Natural killer cell (primary cell): ENCODE measurements at regions not wholly inside any gene's neighbourhood (a gene's known extent, or its start where the extent isn't known, plus 50 kb on each side); places are given as distances from the start of the nearest gene placed in this dataset.

Experiments used
- ATAC-seq, 3 donors: fragments of 150-1000 bp in 2 of 3; fragments of 200-7000 bp in 1 of 3; cut with Tn5 transposase; 1 replicate in 1 of 3; 2 replicates in 2 of 3; pipeline ENCODE4 v1.10.0; 2021; ENCODE audit warnings: mild to moderate bottlenecking in 2 of 3, moderate library complexity in 2 of 3
- DNase-seq, 2 donors: peaks; one replicate each; pipeline versions ENCODE4 v3.0.0 to v3.0.0-alpha.2; 2013 to 2021; ENCODE audit warnings: mixed read lengths in 1 of 2
- H3K27ac ChIP-seq: one replicate; pipeline ENCODE4 v1.5.1; 2013; ENCODE audit warnings: mild to moderate bottlenecking, low read length
- H3K27me3 ChIP-seq: one replicate; pipeline ENCODE4 v1.6.1; 2013; ENCODE audit warnings: low read length; ENCODE audit not compliant: control insufficient read depth, insufficient read depth
- H3K36me3 ChIP-seq: one replicate; pipeline ENCODE4 v1.6.1; 2013; ENCODE audit warnings: low read length; ENCODE audit not compliant: control insufficient read depth, insufficient read depth
- H3K4me1 ChIP-seq: one replicate; pipeline ENCODE4 v1.6.1; 2013; ENCODE audit warnings: low read length; ENCODE audit not compliant: control insufficient read depth, insufficient read depth
- H3K4me3 ChIP-seq: one replicate; pipeline ENCODE4 v1.5.1; 2013; ENCODE audit warnings: low read length
- H3K9me3 ChIP-seq: one replicate; pipeline ENCODE4 v1.6.1; 2013; ENCODE audit warnings: low read length; ENCODE audit not compliant: control insufficient read depth, insufficient read depth
- H3K27ac Mint-ChIP-seq, 2 donors: one replicate each; pipeline ENCODE4 v1.8.0; 2022; ENCODE audit warnings: mild to moderate bottlenecking in 2 of 2, mixed read lengths in 2 of 2, moderate library complexity in 1 of 2
- H3K27me3 Mint-ChIP-seq, 2 donors: one replicate each; pipeline ENCODE4 v1.8.0; 2022; ENCODE audit warnings: low read depth in 2 of 2, mixed read lengths in 2 of 2
- H3K36me3 Mint-ChIP-seq: one replicate; pipeline ENCODE4 v1.8.0; 2022; ENCODE audit warnings: mixed read lengths
- H3K4me1 Mint-ChIP-seq, 2 donors: one replicate each; pipeline ENCODE4 v1.8.0; 2022; ENCODE audit warnings: mixed read lengths in 2 of 2
- H3K4me3 Mint-ChIP-seq: one replicate; pipeline ENCODE4 v1.8.0; 2022; ENCODE audit warnings: mild to moderate bottlenecking, moderate library complexity, mixed read lengths
- H3K9me3 Mint-ChIP-seq, 2 donors: one replicate each; pipeline ENCODE4 v1.8.0; 2022; ENCODE audit warnings: mixed read lengths in 2 of 2
- CTCF ChIP-seq: fragments of 200-600 bp; IDR thresholded peaks from one replicate; pipeline ENCODE4 v1.8.0; 2022; ENCODE audit warnings: antibody characterized with exemption
- WGBS: methylation state at CpG from one replicate; pipeline ENCODE4 v1.1.7; 2013; ENCODE audit warnings: missing lambda C conversion rate; ENCODE audit not compliant: insufficient coverage; 5-methylcytosine and 5-hydroxymethylcytosine counted together
- intact Hi-C: fragments of 100-400 bp; cut with micrococcal nuclease; formaldehyde crosslinking; loops from one replicate; pipeline ENCODE4 v1.14.2; 2022

DNA sequence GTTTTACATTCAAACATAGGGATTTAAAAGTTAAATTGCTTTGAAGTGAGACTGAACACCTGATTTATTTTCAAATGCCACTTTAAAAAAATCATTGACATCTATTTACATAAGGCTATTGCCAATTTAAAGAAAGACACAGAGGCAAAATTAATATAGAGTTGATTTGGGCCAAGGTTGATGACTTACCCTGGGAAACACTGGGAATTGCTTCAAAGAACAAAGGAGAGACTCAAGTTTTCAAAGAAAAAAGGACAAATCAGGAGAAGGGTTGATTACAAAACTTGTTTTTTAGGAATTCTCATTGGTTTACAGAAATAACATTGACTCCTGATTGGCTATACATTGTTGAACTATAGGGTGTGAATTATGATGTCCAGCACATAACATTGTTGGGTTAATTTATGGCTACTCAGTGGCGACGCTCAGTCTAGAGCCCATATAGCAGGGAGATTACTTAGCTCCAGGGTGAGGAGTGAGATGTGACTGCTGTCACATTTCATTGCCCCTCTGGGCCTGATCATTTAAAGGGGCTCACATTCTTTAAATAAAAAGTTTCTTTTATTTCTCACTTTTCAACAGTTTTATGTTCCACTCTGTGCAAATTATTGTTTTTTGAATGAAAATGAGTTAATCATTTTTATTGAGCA is 184.6 kb downstream of the SPATA18 start:
- no peaks in the 10 kb centered on the region for H3K36me3 ChIP-seq
- 93% methylated on average over 2 of the region's 2 CpGs for whole genome bisulfite sequencing
- DNase-seq (no peak), ATAC-seq (no peak)
- no peaks in the 10 kb centered on the region for H3K4me1 Mint-ChIP-seq
- H3K27me3 ChIP-seq = no peaks in the 10 kb centered on the region
- no peaks in the 10 kb centered on the region for H3K4me1 ChIP-seq
- no peaks in the 10 kb centered on the region for H3K27me3 Mint-ChIP-seq
- TF ChIP-seq CTCF = no peak
- no peaks in the 10 kb centered on the region for H3K36me3 Mint-ChIP-seq
- H3K9me3 Mint-ChIP-seq = peaks cover 8 to 13% of the 10 kb centered on the region in 2 donors
- H3K4me3 ChIP-seq = no peak overlapping the region
- H3K27ac ChIP-seq = no peak overlapping the region
- H3K9me3 ChIP-seq = no peaks in the 10 kb centered on the region
- intact Hi-C loops = no loop called here
- H3K27ac Mint-ChIP-seq = no peak overlapping the region
- no peak overlapping the region for H3K4me3 Mint-ChIP-seq

GRCh38 chr4:52241916-52242315 is 190.8 kb downstream of the SPATA18 start:
- no peak overlapping the region for H3K4me3 Mint-ChIP-seq
- H3K27me3 Mint-ChIP-seq = no peaks in the 10 kb centered on the region
- intact Hi-C loops = no loop called here
- no peaks in the 10 kb centered on the region for H3K4me1 Mint-ChIP-seq
- Histone ChIP-seq H3K27me3 (no peaks in the 10 kb centered on the region), H3K27ac (no peak overlapping the region), H3K4me1 (no peaks in the 10 kb centered on the region), H3K36me3 (no peaks in the 10 kb centered on the region), H3K4me3 (no peak overlapping the region), H3K9me3 (no peaks in the 10 kb centered on the region)
- DNase-seq (no peak), ATAC-seq (no peak)
- no peak overlapping the region for H3K27ac Mint-ChIP-seq
- no peak for TF ChIP-seq CTCF
- H3K9me3 Mint-ChIP-seq = peaks cover 13 to 20% of the 10 kb centered on the region in 2 donors
- no peaks in the 10 kb centered on the region for H3K36me3 Mint-ChIP-seq

GRCh38 chr4:52243367-52243766 is 192.3 kb downstream of the SPATA18 start:
- H3K36me3 Mint-ChIP-seq = no peaks in the 10 kb centered on the region
- H3K9me3 ChIP-seq = no peaks in the 10 kb centered on the region
- no peak for ATAC-seq
- no peaks in the 10 kb centered on the region for H3K27me3 ChIP-seq
- H3K27me3 Mint-ChIP-seq = no peaks in the 10 kb centered on the region
- H3K36me3 ChIP-seq = no peaks in the 10 kb centered on the region
- no peak overlapping the region for H3K4me3 ChIP-seq
- no peak for TF ChIP-seq CTCF
- H3K27ac Mint-ChIP-seq = no peak overlapping the region
- H3K4me1 Mint-ChIP-seq = no peaks in the 10 kb centered on the region
- H3K4me1 ChIP-seq = no peaks in the 10 kb centered on the region
- 85% methylated on average over 5 of the region's 5 CpGs for WGBS
- intact Hi-C loops = no loop called here
- no peak overlapping the region for H3K4me3 Mint-ChIP-seq
- no peak for DNase-seq
- no peak overlapping the region for H3K27ac ChIP-seq
- H3K9me3 Mint-ChIP-seq = peaks cover 12 to 23% of the 10 kb centered on the region in 2 donors

DNA sequence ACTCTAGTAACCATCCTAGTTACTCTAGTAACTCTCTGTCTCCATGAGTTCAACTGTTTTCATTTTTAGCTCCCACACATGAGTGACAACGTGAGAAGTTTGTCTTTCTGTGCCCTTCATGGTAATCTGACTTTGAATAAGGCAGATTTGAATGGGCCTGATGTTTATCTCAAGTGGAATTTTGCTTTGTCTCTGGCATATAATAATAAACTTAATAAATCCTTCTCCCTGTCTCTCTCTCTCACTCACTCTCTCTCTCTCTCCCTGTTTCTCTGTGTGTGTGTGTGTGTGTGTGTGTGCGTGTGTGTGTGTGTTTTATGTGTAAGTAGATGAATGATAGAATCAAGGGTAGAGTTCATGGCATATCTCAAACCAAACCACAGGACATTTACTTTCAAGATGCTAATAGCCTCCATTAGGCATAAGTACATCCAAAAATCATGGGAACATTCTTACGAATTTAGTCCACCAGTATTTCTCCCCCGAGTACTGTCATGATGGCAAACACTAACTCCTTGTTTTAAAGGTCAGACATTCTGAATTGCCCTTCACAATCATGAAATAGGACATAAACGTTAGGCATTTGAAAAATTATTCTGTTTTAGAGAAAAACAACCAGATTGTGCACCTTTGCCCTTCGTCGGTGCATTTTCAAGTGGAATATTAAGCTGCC is 193.1 kb downstream of the SPATA18 start:
- H3K4me1 Mint-ChIP-seq = no peaks in the 10 kb centered on the region
- DNase-seq (no peak), ATAC-seq (no peak)
- H3K27me3 Mint-ChIP-seq = no peaks in the 10 kb centered on the region
- H3K9me3 Mint-ChIP-seq = peaks cover 12 to 23% of the 10 kb centered on the region in 2 donors
- TF ChIP-seq CTCF = no peak
- no peaks in the 10 kb centered on the region for H3K36me3 Mint-ChIP-seq
- no peak overlapping the region for H3K4me3 Mint-ChIP-seq
- Histone ChIP-seq H3K9me3 (no peaks in the 10 kb centered on the region), H3K4me3 (no peak overlapping the region), H3K36me3 (no peaks in the 10 kb centered on the region), H3K27me3 (no peaks in the 10 kb centered on the region), H3K27ac (no peak overlapping the region), H3K4me1 (no peaks in the 10 kb centered on the region)
- intact Hi-C loops = no loop called here
- 84% methylated on average over 6 of the region's 7 CpGs for WGBS
- H3K27ac Mint-ChIP-seq = no peak overlapping the region
